Natural killer cell (primary cell): ENCODE measurements at regions not wholly inside any gene's neighbourhood (a gene's known extent, or its start where the extent isn't known, plus 50 kb on each side); places are given as distances from the start of the nearest gene placed in this dataset.

Experiments used
- ATAC-seq, 3 donors: fragments of 150-1000 bp in 2 of 3; fragments of 200-7000 bp in 1 of 3; cut with Tn5 transposase; 1 replicate in 1 of 3; 2 replicates in 2 of 3; pipeline ENCODE4 v1.10.0; 2021; ENCODE audit warnings: mild to moderate bottlenecking in 2 of 3, moderate library complexity in 2 of 3
- DNase-seq, 2 donors: peaks; one replicate each; pipeline versions ENCODE4 v3.0.0 to v3.0.0-alpha.2; 2013 to 2021; ENCODE audit warnings: mixed read lengths in 1 of 2
- H3K27ac ChIP-seq: one replicate; pipeline ENCODE4 v1.5.1; 2013; ENCODE audit warnings: mild to moderate bottlenecking, low read length
- H3K27me3 ChIP-seq: one replicate; pipeline ENCODE4 v1.6.1; 2013; ENCODE audit warnings: low read length; ENCODE audit not compliant: control insufficient read depth, insufficient read depth
- H3K36me3 ChIP-seq: one replicate; pipeline ENCODE4 v1.6.1; 2013; ENCODE audit warnings: low read length; ENCODE audit not compliant: control insufficient read depth, insufficient read depth
- H3K4me1 ChIP-seq: one replicate; pipeline ENCODE4 v1.6.1; 2013; ENCODE audit warnings: low read length; ENCODE audit not compliant: control insufficient read depth, insufficient read depth
- H3K4me3 ChIP-seq: one replicate; pipeline ENCODE4 v1.5.1; 2013; ENCODE audit warnings: low read length
- H3K9me3 ChIP-seq: one replicate; pipeline ENCODE4 v1.6.1; 2013; ENCODE audit warnings: low read length; ENCODE audit not compliant: control insufficient read depth, insufficient read depth
- H3K27ac Mint-ChIP-seq, 2 donors: one replicate each; pipeline ENCODE4 v1.8.0; 2022; ENCODE audit warnings: mild to moderate bottlenecking in 2 of 2, mixed read lengths in 2 of 2, moderate library complexity in 1 of 2
- H3K27me3 Mint-ChIP-seq, 2 donors: one replicate each; pipeline ENCODE4 v1.8.0; 2022; ENCODE audit warnings: low read depth in 2 of 2, mixed read lengths in 2 of 2
- H3K36me3 Mint-ChIP-seq: one replicate; pipeline ENCODE4 v1.8.0; 2022; ENCODE audit warnings: mixed read lengths
- H3K4me1 Mint-ChIP-seq, 2 donors: one replicate each; pipeline ENCODE4 v1.8.0; 2022; ENCODE audit warnings: mixed read lengths in 2 of 2
- H3K4me3 Mint-ChIP-seq: one replicate; pipeline ENCODE4 v1.8.0; 2022; ENCODE audit warnings: mild to moderate bottlenecking, moderate library complexity, mixed read lengths
- H3K9me3 Mint-ChIP-seq, 2 donors: one replicate each; pipeline ENCODE4 v1.8.0; 2022; ENCODE audit warnings: mixed read lengths in 2 of 2
- CTCF ChIP-seq: fragments of 200-600 bp; IDR thresholded peaks from one replicate; pipeline ENCODE4 v1.8.0; 2022; ENCODE audit warnings: antibody characterized with exemption
- WGBS: methylation state at CpG from one replicate; pipeline ENCODE4 v1.1.7; 2013; ENCODE audit warnings: missing lambda C conversion rate; ENCODE audit not compliant: insufficient coverage; 5-methylcytosine and 5-hydroxymethylcytosine counted together
- intact Hi-C: fragments of 100-400 bp; cut with micrococcal nuclease; formaldehyde crosslinking; loops from one replicate; pipeline ENCODE4 v1.14.2; 2022

GRCh38 chr2:217475791-217476190 is 527.0 kb downstream of the TNS1 start:
- TF ChIP-seq CTCF: no peak
- Histone ChIP-seq H3K27me3 (no peaks in the 10 kb centered on the region), H3K36me3 (no peaks in the 10 kb centered on the region), H3K27ac (no peak overlapping the region), H3K9me3 (no peaks in the 10 kb centered on the region), H3K4me3 (no peak overlapping the region), H3K4me1 (no peaks in the 10 kb centered on the region)
- no peak overlapping the region for H3K4me3 Mint-ChIP-seq
- no peak overlapping the region for H3K27ac Mint-ChIP-seq
- intact Hi-C loops: no loop called here
- 92% methylated on average over 4 of the region's 4 CpGs for WGBS
- no peak for ATAC-seq
- H3K9me3 Mint-ChIP-seq: no peaks in the 10 kb centered on the region
- H3K4me1 Mint-ChIP-seq: peaks cover 0 to 5% of the 10 kb centered on the region in 2 donors
- H3K27me3 Mint-ChIP-seq: peaks cover 14% of the 10 kb centered on the region in 2 donors
- no peak for DNase-seq
- H3K36me3 Mint-ChIP-seq: no peaks in the 10 kb centered on the region

- H3K4me3 Mint-ChIP-seq: no peak overlapping the region
- H3K36me3 Mint-ChIP-seq: no peaks in the 10 kb centered on the region
- Histone ChIP-seq H3K9me3 (no peaks in the 10 kb centered on the region), H3K4me3 (no peak overlapping the region), H3K27ac (no peak overlapping the region), H3K4me1 (no peaks in the 10 kb centered on the region), H3K36me3 (no peaks in the 10 kb centered on the region), H3K27me3 (no peaks in the 10 kb centered on the region)
- peaks cover 13 to 14% of the 10 kb centered on the region in 2 donors for H3K27me3 Mint-ChIP-seq
- H3K4me1 Mint-ChIP-seq: peaks cover 0 to 5% of the 10 kb centered on the region in 2 donors
- 75% methylated on average over 2 of the region's 2 CpGs for WGBS
- H3K9me3 Mint-ChIP-seq: no peaks in the 10 kb centered on the region
- ATAC-seq (no peak), DNase-seq (no peak)
- TF ChIP-seq CTCF: no peak
- intact Hi-C loops: no loop called here
- H3K27ac Mint-ChIP-seq: no peak overlapping the region
These were observed 527.7 kb downstream of the TNS1 start for GRCh38 chr2:217475101-217475500.

GRCh38 chr2:217471319-217471718 is 531.5 kb downstream of the TNS1 start:
- Histone ChIP-seq H3K4me1 (no peaks in the 10 kb centered on the region), H3K27me3 (no peaks in the 10 kb centered on the region), H3K4me3 (no peak overlapping the region), H3K27ac (no peak overlapping the region), H3K9me3 (no peaks in the 10 kb centered on the region), H3K36me3 (no peaks in the 10 kb centered on the region)
- TF ChIP-seq CTCF: no peak
- no peak for DNase-seq
- WGBS: 100% methylated on average over 1 of the region's 1 CpG
- Mint-ChIP-seq H3K27me3 (peaks cover 5 to 14% of the 10 kb centered on the region in 2 donors), H3K36me3 (no peaks in the 10 kb centered on the region), H3K4me3 (no peak overlapping the region), H3K9me3 (no peaks in the 10 kb centered on the region), H3K27ac (no peak overlapping the region), H3K4me1 (no peaks in the 10 kb centered on the region)
- no peak for ATAC-seq
- intact Hi-C loops: no loop called here

- H3K27ac Mint-ChIP-seq: no peak overlapping the region
- 88% methylated on average over 2 of the region's 2 CpGs for whole genome bisulfite sequencing
- TF ChIP-seq CTCF: no peak
- no peaks in the 10 kb centered on the region for H3K36me3 Mint-ChIP-seq
- Histone ChIP-seq H3K27me3 (no peaks in the 10 kb centered on the region), H3K27ac (no peak overlapping the region), H3K36me3 (no peaks in the 10 kb centered on the region), H3K4me3 (no peak overlapping the region), H3K4me1 (no peaks in the 10 kb centered on the region), H3K9me3 (no peaks in the 10 kb centered on the region)
- no peaks in the 10 kb centered on the region for H3K9me3 Mint-ChIP-seq
- no peaks in the 10 kb centered on the region for H3K4me1 Mint-ChIP-seq
- peaks cover 5 to 8% of the 10 kb centered on the region in 2 donors for H3K27me3 Mint-ChIP-seq
- ATAC-seq (no peak), DNase-seq (no peak)
- intact Hi-C loops: no loop called here
- H3K4me3 Mint-ChIP-seq: no peak overlapping the region
These were observed 533.5 kb downstream of the TNS1 start for GRCh38 chr2:217469203-217469810.
